ENCODE measurements at regions not wholly inside any gene's neighbourhood (a gene's known extent, or its start where the extent isn't known, plus 50 kb on each side); places are given as distances from the start of the nearest gene placed in this dataset.
A peak's percentile ranks its signal among the peaks of the same experiment; 100 is the strongest.

- Histone ChIP-seq H3K27ac (no peak overlapping the region), H3K4me1 (peaks cover 0 to 17% of the 10 kb centered on the region in 2 donors), H3K9me3 (no peaks in the 10 kb centered on the region), H3K4me3 (no peak overlapping the region), H3K27me3 (no peaks in the 10 kb centered on the region), H3K36me3 (no peaks in the 10 kb centered on the region)
- intact Hi-C loops (cut with DNase I): loop anchor here (5.0 kb wide), 1 partner anchor 78 kb away; no protein-coding TSS in a partner anchor
- DNase-seq (ENCODE audit: low spot score in 2 of 2): no peak
- no peak for TF ChIP-seq CTCF (IDR thresholded peaks at IDR 0.05)
Observed at GRCh38 chr5:143559586-143560109, 156.2 kb upstream of the NR3C1 start.

- Histone ChIP-seq H3K36me3 (no peaks in the 10 kb centered on the region), H3K27ac (no peak overlapping the region)
- DNase-seq (ENCODE audit: low spot score in 2 of 2): no peak
Observed at GRCh38 chr5:143558048-143558447, 154.6 kb upstream of the NR3C1 start.

GRCh38 chr5:143557061-143557818 is 153.8 kb upstream of the NR3C1 start:
- H3K36me3 ChIP-seq: no peaks in the 10 kb centered on the region
- no peak for DNase-seq (ENCODE audit: low spot score in 2 of 2)
- no peaks in the 10 kb centered on the region for H3K27me3 ChIP-seq
- intact Hi-C loops (cut with DNase I): no loop called here
- no peaks in the 10 kb centered on the region for H3K9me3 ChIP-seq
- TF ChIP-seq CTCF (IDR thresholded peaks at IDR 0.05): no peak
- peak overlapping the region; percentile 46 to 53 for H3K27ac ChIP-seq
- H3K4me1 ChIP-seq: peaks cover 0 to 6% of the 10 kb centered on the region in 2 donors
- H3K4me3 ChIP-seq: no peak overlapping the region

More at GRCh38 chr5:143558048-143558447, 154.6 kb upstream of the NR3C1 start:
- intact Hi-C loops (cut with DNase I): no loop called here
- Histone ChIP-seq H3K9me3 (no peaks in the 10 kb centered on the region), H3K4me1 (peaks cover 0 to 11% of the 10 kb centered on the region in 2 donors), H3K27me3 (no peaks in the 10 kb centered on the region), H3K4me3 (no peak overlapping the region)
- TF ChIP-seq CTCF (IDR thresholded peaks at IDR 0.05): no peak

GRCh38 chr5:143554918-143555477 is 151.5 kb upstream of the NR3C1 start:
- intact Hi-C loops (cut with DNase I): no loop called here
- H3K27ac ChIP-seq: no peak overlapping the region
- no peaks in the 10 kb centered on the region for H3K9me3 ChIP-seq
- H3K36me3 ChIP-seq: no peaks in the 10 kb centered on the region
- no peak for TF ChIP-seq CTCF (IDR thresholded peaks at IDR 0.05)
- H3K4me3 ChIP-seq: no peak overlapping the region
- peaks cover 0 to 6% of the 10 kb centered on the region in 2 donors for H3K4me1 ChIP-seq
- DNase-seq (ENCODE audit: low spot score in 2 of 2): no peak
- no peaks in the 10 kb centered on the region for H3K27me3 ChIP-seq

- intact Hi-C loops (cut with DNase I): no loop called here
- no peak for DNase-seq (ENCODE audit: low spot score in 2 of 2)
- no peak overlapping the region for H3K27ac ChIP-seq
Observed at GRCh38 chr5:143554187-143554717, 150.8 kb upstream of the NR3C1 start.

More at GRCh38 chr5:143554187-143554717, 150.8 kb upstream of the NR3C1 start:
- H3K27me3 ChIP-seq: no peaks in the 10 kb centered on the region
- H3K9me3 ChIP-seq: no peaks in the 10 kb centered on the region
- TF ChIP-seq CTCF (IDR thresholded peaks at IDR 0.05): no peak
- no peak overlapping the region for H3K4me3 ChIP-seq
- no peaks in the 10 kb centered on the region for H3K36me3 ChIP-seq
- peaks cover 0 to 6% of the 10 kb centered on the region in 2 donors for H3K4me1 ChIP-seq

All from ascending aorta (tissue), 2 donors.